MM.1S (cell line): ENCODE measurements at regions not wholly inside any gene's neighbourhood (a gene's known extent, or its start where the extent isn't known, plus 50 kb on each side); places are given as distances from the start of the nearest gene placed in this dataset.

Experiments used
- EZH2 ChIP-seq: fragments of 300-600 bp; sonication (generic); optimal IDR thresholded peaks from 2 replicates; pipeline ENCODE3; 2017; ENCODE audit warnings: low read depth, mild to moderate bottlenecking, antibody characterized with exemption, low read length, mixed read lengths
- TF ChIP-seq, protein P1 (sequence below): fragments of 300-600 bp; sonication (generic); IDR thresholded peaks from 2 replicates; pipeline ENCODE4 v1.5.1; 2016; ENCODE audit warnings: antibody characterized with exemption, low read length, mixed read lengths

DNA sequence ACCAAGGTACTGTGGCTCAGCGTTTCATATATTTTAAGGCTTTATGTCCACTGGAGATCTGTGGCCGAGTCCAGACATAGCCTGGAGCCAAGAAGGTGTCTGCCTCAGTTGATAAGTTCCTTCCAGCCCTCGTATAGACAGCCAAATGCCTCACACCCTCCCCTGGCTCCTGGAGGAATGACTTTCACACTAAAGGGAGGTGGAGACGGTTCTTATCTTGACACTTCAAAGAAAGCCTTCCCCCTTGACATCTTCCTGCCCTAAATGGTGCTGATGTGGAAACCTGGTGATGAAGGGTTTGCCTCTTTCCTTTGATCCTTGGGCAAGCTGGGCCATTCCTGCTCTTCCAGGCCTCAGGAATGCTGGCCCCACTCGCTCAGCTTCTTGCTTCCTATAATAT is 474.8 kb upstream of the TBX3 start:
- no peak for TF ChIP-seq EZH2
- TF ChIP-seq, protein P1, sequence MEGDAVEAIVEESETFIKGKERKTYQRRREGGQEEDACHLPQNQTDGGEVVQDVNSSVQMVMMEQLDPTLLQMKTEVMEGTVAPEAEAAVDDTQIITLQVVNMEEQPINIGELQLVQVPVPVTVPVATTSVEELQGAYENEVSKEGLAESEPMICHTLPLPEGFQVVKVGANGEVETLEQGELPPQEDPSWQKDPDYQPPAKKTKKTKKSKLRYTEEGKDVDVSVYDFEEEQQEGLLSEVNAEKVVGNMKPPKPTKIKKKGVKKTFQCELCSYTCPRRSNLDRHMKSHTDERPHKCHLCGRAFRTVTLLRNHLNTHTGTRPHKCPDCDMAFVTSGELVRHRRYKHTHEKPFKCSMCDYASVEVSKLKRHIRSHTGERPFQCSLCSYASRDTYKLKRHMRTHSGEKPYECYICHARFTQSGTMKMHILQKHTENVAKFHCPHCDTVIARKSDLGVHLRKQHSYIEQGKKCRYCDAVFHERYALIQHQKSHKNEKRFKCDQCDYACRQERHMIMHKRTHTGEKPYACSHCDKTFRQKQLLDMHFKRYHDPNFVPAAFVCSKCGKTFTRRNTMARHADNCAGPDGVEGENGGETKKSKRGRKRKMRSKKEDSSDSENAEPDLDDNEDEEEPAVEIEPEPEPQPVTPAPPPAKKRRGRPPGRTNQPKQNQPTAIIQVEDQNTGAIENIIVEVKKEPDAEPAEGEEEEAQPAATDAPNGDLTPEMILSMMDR = no peak
